ENCODE measurements at regions not wholly inside any gene's neighbourhood (a gene's known extent, or its start where the extent isn't known, plus 50 kb on each side); places are given as distances from the start of the nearest gene placed in this dataset.

- no peak for DNase-seq (ENCODE audit: low read depth in 4 of 4, low spot score in 2 of 4)
Observed at GRCh38 chr14:101331661-101332169, 229.6 kb upstream of the DIO3 start.

GRCh38 chr14:101332281-101332680 lies 229.0 kb upstream of the DIO3 start:
- no peak for DNase-seq (ENCODE audit: low read depth in 4 of 4, low spot score in 2 of 4)

GRCh38 chr14:101333335-101334280 lies 227.7 kb upstream of the DIO3 start:
- DNase-seq (ENCODE audit: low read depth in 4 of 4, low spot score in 2 of 4): no peak

GRCh38 chr14:101334656-101335055 lies 226.6 kb upstream of the DIO3 start:
- no peak for DNase-seq (ENCODE audit: low read depth in 4 of 4, low spot score in 2 of 4)

GRCh38 chr14:101335061-101335661 lies 226.1 kb upstream of the DIO3 start:
- DNase-seq (ENCODE audit: low read depth in 4 of 4, low spot score in 2 of 4): no peak

- DNase-seq (ENCODE audit: low read depth in 4 of 4, low spot score in 2 of 4): no peak
Observed at GRCh38 chr14:101336183-101336582, 225.1 kb upstream of the DIO3 start.

GRCh38 chr14:101337053-101337452 lies 224.2 kb upstream of the DIO3 start:
- no peak for DNase-seq (ENCODE audit: low read depth in 4 of 4, low spot score in 2 of 4)

GRCh38 chr14:101340556-101340955 lies 220.7 kb upstream of the DIO3 start:
- no peak for DNase-seq (ENCODE audit: low read depth in 4 of 4, low spot score in 2 of 4)

GRCh38 chr14:101347893-101348777 lies 213.2 kb upstream of the DIO3 start:
- no peak for DNase-seq (ENCODE audit: low read depth in 4 of 4, low spot score in 2 of 4)

- DNase-seq (ENCODE audit: low read depth in 4 of 4, low spot score in 2 of 4): no peak
Observed at GRCh38 chr14:101349108-101349507, 212.2 kb upstream of the DIO3 start.

GRCh38 chr14:101350021-101350420 lies 211.3 kb upstream of the DIO3 start:
- DNase-seq (ENCODE audit: low read depth in 4 of 4, low spot score in 2 of 4): no peak

- no peak for DNase-seq (ENCODE audit: low read depth in 4 of 4, low spot score in 2 of 4)
Observed at GRCh38 chr14:101350691-101351090, 210.6 kb upstream of the DIO3 start.

- DNase-seq (ENCODE audit: low read depth in 4 of 4, low spot score in 2 of 4): no peak
Observed at GRCh38 chr14:101351146-101351545, 210.1 kb upstream of the DIO3 start.

- no peak for DNase-seq (ENCODE audit: low read depth in 4 of 4, low spot score in 2 of 4)
Observed at GRCh38 chr14:101351769-101352168, 209.5 kb upstream of the DIO3 start.

- DNase-seq (ENCODE audit: low read depth in 4 of 4, low spot score in 2 of 4): no peak
Observed at GRCh38 chr14:101352567-101352966, 208.7 kb upstream of the DIO3 start.

GRCh38 chr14:101353422-101353821 lies 207.9 kb upstream of the DIO3 start:
- no peak for DNase-seq (ENCODE audit: low read depth in 4 of 4, low spot score in 2 of 4)

- no peak for DNase-seq (ENCODE audit: low read depth in 4 of 4, low spot score in 2 of 4)
Observed at GRCh38 chr14:101354726-101355125, 206.6 kb upstream of the DIO3 start.

- DNase-seq (ENCODE audit: low read depth in 4 of 4, low spot score in 2 of 4): no peak
Observed at GRCh38 chr14:101355284-101355683, 206.0 kb upstream of the DIO3 start.

GRCh38 chr14:101357038-101357437 lies 204.3 kb upstream of the DIO3 start:
- no peak for DNase-seq (ENCODE audit: low read depth in 4 of 4, low spot score in 2 of 4)

GRCh38 chr14:101357559-101358319 lies 203.6 kb upstream of the DIO3 start:
- DNase-seq (ENCODE audit: low read depth in 4 of 4, low spot score in 2 of 4): no peak

All from left renal cortex interstitium (tissue), 4 donors.